ENCODE measurements at regions not wholly inside any gene's neighbourhood (a gene's known extent, or its start where the extent isn't known, plus 50 kb on each side); places are given as distances from the start of the nearest gene placed in this dataset.

- Histone ChIP-seq H3K4me1 (ENCODE audit: control insufficient read depth, extremely low read depth, insufficient read depth, low read length) (no peaks in the 10 kb centered on the region), H3K4me3 (replicated peaks in 1 of 3; ENCODE audit: insufficient read depth in 1 of 3, low read depth in 1 of 3, low read length in 3 of 3) (no peak overlapping the region), H4K20me1 (replicated peaks; ENCODE audit: control insufficient read depth, extremely low read depth, insufficient read depth, low read length) (no peaks in the 10 kb centered on the region), H3K4me2 (ENCODE audit: insufficient read depth, low read length) (no peak overlapping the region), H3K9me1 (replicated peaks; ENCODE audit: control insufficient read depth, extremely low read depth, insufficient read depth, low read length) (no peaks in the 10 kb centered on the region), H3K27me3 (ENCODE audit: control insufficient read depth in 2 of 2, insufficient read depth in 2 of 2, low read length in 2 of 2) (no peaks in the 10 kb centered on the region), H2AFZ (ENCODE audit: low read depth, low read length) (no peak overlapping the region), H3K36me3 (ENCODE audit: control insufficient read depth in 2 of 2, extremely low read depth in 1 of 2, insufficient read depth in 2 of 2, low read length in 2 of 2) (no peaks in the 10 kb centered on the region), H3K27ac (ENCODE audit: insufficient read depth, low read depth, low read length) (no peak overlapping the region), H3K79me2 (ENCODE audit: control insufficient read depth, insufficient read depth, low read length) (no peaks in the 10 kb centered on the region), H3K9ac (replicated peaks; ENCODE audit: extremely low read depth, insufficient read depth, low read length) (no peak overlapping the region), H3K9me3 (replicated peaks; ENCODE audit: control insufficient read depth, insufficient read depth, low read length) (peaks cover 2% of the 10 kb centered on the region)
- CTCF ChIA-PET, result no interaction called here
- DNase-seq (ENCODE audit: low read depth, low spot score) (no peak), FAIRE-seq (no peak)
- no peak for TF ChIP-seq GATA2 (IDR thresholded peaks at IDR 0.05; ENCODE audit: insufficient read depth, insufficient read length, low read depth, low read length)
- no peak for TF ChIP-seq JUN (IDR thresholded peaks at IDR 0.05; ENCODE audit: borderline replicate concordance, insufficient read depth, insufficient read length, low read depth)
- TF ChIP-seq POLR2A (IDR thresholded peaks at IDR 0.05; ENCODE audit: low read depth, low read length), result no peak
- BruUV-seq (replicated peaks), result no TSS peak
- dilution Hi-C loops (cut with MboI; ENCODE audit: extremely low pct_ligation_motif_present, low sequenced_read_pairs) (no loop called here), intact Hi-C loops (cut with micrococcal nuclease) (no loop called here)
- POLR2A ChIA-PET, result no interaction called here
Observed at GRCh38 chr11:71135112-71135511, 117.3 kb downstream of the SHANK2 start.

DNA sequence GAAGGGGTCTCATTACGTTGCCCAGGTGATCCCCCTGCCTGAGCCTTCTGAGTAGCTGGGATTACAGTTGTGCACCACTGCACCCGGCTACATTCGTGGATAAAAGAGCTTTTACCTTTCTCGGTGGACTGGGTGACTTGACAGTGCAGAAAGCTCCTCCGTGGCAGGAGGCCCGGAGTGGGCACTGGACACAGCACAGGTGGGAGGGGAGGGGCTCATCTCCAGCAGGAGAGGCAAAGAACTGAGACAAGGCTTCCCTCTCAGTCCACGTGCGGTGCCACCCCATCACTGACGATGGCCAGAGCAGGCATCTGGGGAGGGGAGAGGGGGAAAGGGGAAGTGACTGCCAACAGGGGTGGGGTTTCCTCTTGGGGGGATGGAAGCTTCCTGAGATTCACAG lies 118.4 kb downstream of the SHANK2 start:
- Histone ChIP-seq H4K20me1 (replicated peaks; ENCODE audit: control insufficient read depth, extremely low read depth, insufficient read depth, low read length) (no peaks in the 10 kb centered on the region), H3K9me3 (replicated peaks; ENCODE audit: control insufficient read depth, insufficient read depth, low read length) (peaks cover 2% of the 10 kb centered on the region), H3K27ac (ENCODE audit: insufficient read depth, low read depth, low read length) (no peak overlapping the region), H3K79me2 (ENCODE audit: control insufficient read depth, insufficient read depth, low read length) (no peaks in the 10 kb centered on the region), H3K36me3 (ENCODE audit: control insufficient read depth in 2 of 2, extremely low read depth in 1 of 2, insufficient read depth in 2 of 2, low read length in 2 of 2) (no peaks in the 10 kb centered on the region), H3K4me2 (ENCODE audit: insufficient read depth, low read length) (no peak overlapping the region), H3K4me1 (ENCODE audit: control insufficient read depth, extremely low read depth, insufficient read depth, low read length) (no peaks in the 10 kb centered on the region), H3K9me1 (replicated peaks; ENCODE audit: control insufficient read depth, extremely low read depth, insufficient read depth, low read length) (no peaks in the 10 kb centered on the region), H3K9ac (replicated peaks; ENCODE audit: extremely low read depth, insufficient read depth, low read length) (no peak overlapping the region), H3K27me3 (ENCODE audit: control insufficient read depth in 2 of 2, insufficient read depth in 2 of 2, low read length in 2 of 2) (no peaks in the 10 kb centered on the region), H3K4me3 (replicated peaks in 1 of 3; ENCODE audit: insufficient read depth in 1 of 3, low read depth in 1 of 3, low read length in 3 of 3) (no peak overlapping the region), H2AFZ (ENCODE audit: low read depth, low read length) (no peak overlapping the region)
- FAIRE-seq, result no peak
- DNase-seq (ENCODE audit: low read depth, low spot score), result no peak
- ChIA-PET CTCF (no interaction called here), POLR2A (no interaction called here)
- no TSS peak for BruUV-seq (replicated peaks)
- dilution Hi-C loops (cut with MboI; ENCODE audit: extremely low pct_ligation_motif_present, low sequenced_read_pairs) (no loop called here), intact Hi-C loops (cut with micrococcal nuclease) (no loop called here)
- no peak for TF ChIP-seq EZH2 (IDR thresholded peaks at IDR 0.05; ENCODE audit: borderline replicate concordance, low read depth, low read length, severe bottlenecking)
- no peak for TF ChIP-seq MAX (IDR thresholded peaks at IDR 0.05; ENCODE audit: insufficient read depth, insufficient read length)
- TF ChIP-seq, protein P1, sequence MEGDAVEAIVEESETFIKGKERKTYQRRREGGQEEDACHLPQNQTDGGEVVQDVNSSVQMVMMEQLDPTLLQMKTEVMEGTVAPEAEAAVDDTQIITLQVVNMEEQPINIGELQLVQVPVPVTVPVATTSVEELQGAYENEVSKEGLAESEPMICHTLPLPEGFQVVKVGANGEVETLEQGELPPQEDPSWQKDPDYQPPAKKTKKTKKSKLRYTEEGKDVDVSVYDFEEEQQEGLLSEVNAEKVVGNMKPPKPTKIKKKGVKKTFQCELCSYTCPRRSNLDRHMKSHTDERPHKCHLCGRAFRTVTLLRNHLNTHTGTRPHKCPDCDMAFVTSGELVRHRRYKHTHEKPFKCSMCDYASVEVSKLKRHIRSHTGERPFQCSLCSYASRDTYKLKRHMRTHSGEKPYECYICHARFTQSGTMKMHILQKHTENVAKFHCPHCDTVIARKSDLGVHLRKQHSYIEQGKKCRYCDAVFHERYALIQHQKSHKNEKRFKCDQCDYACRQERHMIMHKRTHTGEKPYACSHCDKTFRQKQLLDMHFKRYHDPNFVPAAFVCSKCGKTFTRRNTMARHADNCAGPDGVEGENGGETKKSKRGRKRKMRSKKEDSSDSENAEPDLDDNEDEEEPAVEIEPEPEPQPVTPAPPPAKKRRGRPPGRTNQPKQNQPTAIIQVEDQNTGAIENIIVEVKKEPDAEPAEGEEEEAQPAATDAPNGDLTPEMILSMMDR (IDR thresholded peaks at IDR 0.05; ENCODE audit: extremely low read depth in 1 of 2, insufficient read depth in 1 of 2, low read depth in 1 of 2, low read length in 2 of 2), result no peak
- no peak for TF ChIP-seq JUN (IDR thresholded peaks at IDR 0.05; ENCODE audit: borderline replicate concordance, insufficient read depth, insufficient read length, low read depth)
- TF ChIP-seq POLR2A (IDR thresholded peaks at IDR 0.05; ENCODE audit: low read depth, low read length), result no peak
- no peak for TF ChIP-seq GATA2 (IDR thresholded peaks at IDR 0.05; ENCODE audit: insufficient read depth, insufficient read length, low read depth, low read length)
- TF ChIP-seq MYC (IDR thresholded peaks at IDR 0.05; ENCODE audit: low read depth, low read length), result no peak
- TF ChIP-seq POLR2AphosphoS5 (IDR thresholded peaks at IDR 0.05; ENCODE audit: insufficient read depth, low read depth, low read length), result no peak
- no peak for TF ChIP-seq FOS (IDR thresholded peaks at IDR 0.05; ENCODE audit: borderline replicate concordance, insufficient read depth, low read length)

Measured in endothelial cell of umbilical vein (primary cell).